Sigmoid colon (tissue), 6 donors: ENCODE measurements at regions not wholly inside any gene's neighbourhood (a gene's known extent, or its start where the extent isn't known, plus 50 kb on each side); places are given as distances from the start of the nearest gene placed in this dataset.

Experiments
- DNase-seq: peaks from one replicate; pipeline ENCODE4 v3.0.0-alpha.2; 2019
- H3K27ac ChIP-seq, 4 donors: fragments of 200-600 bp; sonication (generic); one replicate each; pipeline ENCODE4 v1.5.1; 2016 to 2019; ENCODE audit warnings: mild to moderate bottlenecking in 1 of 4
- H3K27me3 ChIP-seq, 3 donors: fragments of 200-600 bp; sonication (generic); one replicate each; pipeline ENCODE4 v1.5.1; 2019; ENCODE audit warnings: mild to moderate bottlenecking in 1 of 3
- H3K36me3 ChIP-seq, 4 donors: fragments of 200-600 bp; sonication (generic); one replicate each; pipeline ENCODE4 v1.5.1; 2016 to 2019
- H3K4me1 ChIP-seq, 4 donors: fragments of 200-600 bp; sonication (generic); one replicate each; pipeline ENCODE4 v1.5.1; 2017 to 2019
- H3K4me3 ChIP-seq, 4 donors: fragments of 200-600 bp; sonication (generic); one replicate each; pipeline ENCODE4 v1.5.1; 2017 to 2019; ENCODE audit warnings: mild to moderate bottlenecking in 2 of 4, moderate library complexity in 1 of 4
- H3K9me3 ChIP-seq, 4 donors: fragments of 200-600 bp in 3 of 4; sonication (generic) in 3 of 4; one replicate each; pipeline versions ENCODE4 v1.5.1 to v1.6.1; 2013 to 2019
- CTCF ChIP-seq, 4 experiments: fragments of 450-650 bp in 3 of 4; fragments of 200-600 bp in 1 of 4; IDR thresholded peaks; one replicate each; pipeline ENCODE4 v1.5.1; 2016 to 2019; ENCODE audit warnings: antibody characterized with exemption in 4 of 4, mild to moderate bottlenecking in 3 of 4, moderate library complexity in 2 of 4
- EP300 ChIP-seq, 4 donors: sonication (generic); formaldehyde crosslinking; IDR thresholded peaks; one replicate each; pipeline ENCODE4 v1.6.1; 2017; ENCODE audit warnings: antibody characterized with exemption in 4 of 4
- POLR2A ChIP-seq, 2 donors: fragments of 450-650 bp; IDR thresholded peaks; one replicate each; pipeline ENCODE4 v1.6.1; 2016; ENCODE audit warnings: antibody characterized with exemption in 2 of 2, mild to moderate bottlenecking in 2 of 2, moderate library complexity in 2 of 2
- POLR2AphosphoS5 ChIP-seq, 4 donors: sonication (generic); formaldehyde crosslinking; IDR thresholded peaks; one replicate each; pipeline ENCODE4 v1.6.1; 2017; ENCODE audit warnings: antibody characterized with exemption in 4 of 4
- WGBS, 2 donors: extraction: QIAGEN DNeasy Blood & Tissue Kit; methylation state at CpG; one replicate each; pipeline ENCODE4 v1.1.7; 2013; 5-methylcytosine and 5-hydroxymethylcytosine counted together
- intact Hi-C: fragments of 100-400 bp; cut with DNase I; formaldehyde crosslinking; loops from one replicate; pipeline ENCODE4 v1.15.1; 2023
- donor health status: healthy with polysubstance abuse.
- donor health status: healthy.

DNA sequence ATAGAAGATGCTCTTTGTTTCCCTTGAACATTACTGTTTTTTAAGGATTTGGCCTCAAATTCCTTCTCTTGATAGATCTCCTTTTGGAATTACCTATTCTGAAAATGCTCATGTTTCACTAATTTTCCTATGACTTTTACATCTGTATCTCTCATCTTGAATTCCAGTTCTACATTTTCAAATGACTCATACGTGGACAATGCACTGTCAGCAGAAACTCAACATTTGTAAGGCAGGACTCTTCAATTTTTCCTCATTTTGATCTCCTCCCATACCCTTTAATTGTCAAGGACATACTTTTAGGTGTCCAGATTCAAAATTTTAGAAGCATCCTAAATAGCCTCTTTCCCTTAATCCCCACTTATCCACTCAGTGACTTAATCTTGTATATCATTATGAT lies 341.0 kb upstream of the RASGRP1 start:
- intact Hi-C loops: no loop called here
- WGBS, 2 donors: 77 to 80% methylated on average over 1 of the region's 1 CpG
- no peaks in the 10 kb centered on the region for H3K36me3 ChIP-seq

GRCh38 chr15:38920966-38921365 lies 356.4 kb upstream of the RASGRP1 start:
- WGBS, 2 donors: 94 to 96% methylated on average over 2 of the region's 2 CpGs
- H3K27me3 ChIP-seq: no peaks in the 10 kb centered on the region
- no peak for DNase-seq
- intact Hi-C loops: no loop called here
- H3K4me3 ChIP-seq: no peak overlapping the region
- H3K36me3 ChIP-seq: no peaks in the 10 kb centered on the region
- no peak for TF ChIP-seq CTCF (IDR thresholded peaks at IDR 0.05)
- H3K4me1 ChIP-seq: no peaks in the 10 kb centered on the region
- no peaks in the 10 kb centered on the region for H3K9me3 ChIP-seq
- no peak overlapping the region for H3K27ac ChIP-seq

More for the DNA sequence above, 341.0 kb upstream of the RASGRP1 start:
- no peaks in the 10 kb centered on the region for H3K27me3 ChIP-seq
- no peak overlapping the region for H3K27ac ChIP-seq
- H3K9me3 ChIP-seq: peaks cover 0 to 7% (median 0%) of the 10 kb centered on the region in 4 donors
- H3K4me1 ChIP-seq: no peaks in the 10 kb centered on the region
- no peak overlapping the region for H3K4me3 ChIP-seq
- TF ChIP-seq POLR2AphosphoS5 (IDR thresholded peaks at IDR 0.05) (no peak), CTCF (IDR thresholded peaks at IDR 0.05) (no peak), POLR2A (IDR thresholded peaks at IDR 0.05) (no peak), EP300 (IDR thresholded peaks at IDR 0.05) (no peak)
- DNase-seq: no peak

GRCh38 chr15:38921471-38921870 lies 356.9 kb upstream of the RASGRP1 start:
- no peak overlapping the region for H3K4me3 ChIP-seq
- no peaks in the 10 kb centered on the region for H3K4me1 ChIP-seq
- no peak for DNase-seq
- H3K9me3 ChIP-seq: no peaks in the 10 kb centered on the region
- 67 to 82% methylated on average over 2 of the region's 2 CpGs for WGBS, 2 donors
- no peaks in the 10 kb centered on the region for H3K36me3 ChIP-seq
- TF ChIP-seq POLR2AphosphoS5 (IDR thresholded peaks at IDR 0.05) (no peak), POLR2A (IDR thresholded peaks at IDR 0.05) (no peak), EP300 (IDR thresholded peaks at IDR 0.05) (no peak), CTCF (IDR thresholded peaks at IDR 0.05) (no peak)
- no peak overlapping the region for H3K27ac ChIP-seq
- no peaks in the 10 kb centered on the region for H3K27me3 ChIP-seq
- intact Hi-C loops: no loop called here

- no peaks in the 10 kb centered on the region for H3K4me1 ChIP-seq
- 50 to 63% methylated on average over 1 of the region's 1 CpG for WGBS, 2 donors
- no peak for DNase-seq
- H3K36me3 ChIP-seq: no peaks in the 10 kb centered on the region
- H3K27ac ChIP-seq: no peak overlapping the region
- H3K4me3 ChIP-seq: no peak overlapping the region
- intact Hi-C loops: no loop called here
- TF ChIP-seq EP300 (IDR thresholded peaks at IDR 0.05) (no peak), POLR2A (IDR thresholded peaks at IDR 0.05) (no peak), POLR2AphosphoS5 (IDR thresholded peaks at IDR 0.05) (no peak), CTCF (IDR thresholded peaks at IDR 0.05) (no peak)
- no peaks in the 10 kb centered on the region for H3K9me3 ChIP-seq
- H3K27me3 ChIP-seq: no peaks in the 10 kb centered on the region
These were observed 363.8 kb upstream of the RASGRP1 start for GRCh38 chr15:38928431-38928830.

- no peaks in the 10 kb centered on the region for H3K4me1 ChIP-seq
- H3K36me3 ChIP-seq: no peaks in the 10 kb centered on the region
- intact Hi-C loops: no loop called here
- H3K27ac ChIP-seq: no peak overlapping the region
- peaks cover 0 to 3% (median 0%) of the 10 kb centered on the region in 4 donors for H3K9me3 ChIP-seq
- WGBS, 2 donors: 95% methylated on average over 9 of the region's 9 CpGs
- no peaks in the 10 kb centered on the region for H3K27me3 ChIP-seq
- H3K4me3 ChIP-seq: no peak overlapping the region
- no peak for DNase-seq
- TF ChIP-seq POLR2A (IDR thresholded peaks at IDR 0.05) (no peak), CTCF (IDR thresholded peaks at IDR 0.05) (no peak), EP300 (IDR thresholded peaks at IDR 0.05) (no peak), POLR2AphosphoS5 (IDR thresholded peaks at IDR 0.05) (no peak)
These were observed 366.4 kb upstream of the RASGRP1 start for GRCh38 chr15:38930851-38931572.
